ENCODE measurements at regions not wholly inside any gene's neighbourhood (a gene's known extent, or its start where the extent isn't known, plus 50 kb on each side); places are given as distances from the start of the nearest gene placed in this dataset.

- TF ChIP-seq CTCF (IDR thresholded peaks at IDR 0.05), result no peak
- no peak for TF ChIP-seq POLR2A (IDR thresholded peaks at IDR 0.05)
Measured at GRCh38 chr12:13573698-13574321, 377.3 kb downstream of the EMP1 start.

All from breast epithelium (tissue), 3 donors.